H9 (cell line): ENCODE measurements at regions not wholly inside any gene's neighbourhood (a gene's known extent, or its start where the extent isn't known, plus 50 kb on each side); places are given as distances from the start of the nearest gene placed in this dataset.

Source experiments
- DNase-seq: peaks from one replicate; pipeline ENCODE4 v3.0.0-alpha.2; 2017
- H2AFZ ChIP-seq: one replicate; pipeline ENCODE4 v1.6.1; 2013; ENCODE audit warnings: mild to moderate bottlenecking, low read length, control low read depth, moderate library complexity
- H2AK5ac ChIP-seq: 2 replicates; pipeline ENCODE4 v1.6.1; 2013; ENCODE audit warnings: low read length, control low read depth, mixed read lengths; ENCODE audit not compliant: insufficient read length
- H2BK120ac ChIP-seq: one replicate; pipeline ENCODE4 v1.6.1; 2013; ENCODE audit warnings: low read depth, mild to moderate bottlenecking, low read length, control low read depth, inconsistent platforms; ENCODE audit not compliant: poor library complexity, severe bottlenecking
- H2BK12ac ChIP-seq: 2 replicates; pipeline ENCODE4 v1.6.1; 2013; ENCODE audit warnings: low read length, control low read depth, mixed read lengths, low read depth; ENCODE audit not compliant: insufficient read length
- H2BK15ac ChIP-seq: 2 replicates; pipeline ENCODE4 v1.6.1; 2013; ENCODE audit warnings: low read depth, low read length, control low read depth
- H2BK20ac ChIP-seq: one replicate; pipeline ENCODE4 v1.6.1; 2013; ENCODE audit warnings: low read depth, mild to moderate bottlenecking, low read length, control low read depth, inconsistent platforms; ENCODE audit not compliant: poor library complexity, severe bottlenecking
- H2BK5ac ChIP-seq: 2 replicates; pipeline ENCODE4 v1.6.1; 2013; ENCODE audit warnings: low read length, control low read depth, mixed read lengths; ENCODE audit not compliant: insufficient read length
- H3K14ac ChIP-seq: 2 replicates; pipeline ENCODE4 v1.6.1; 2013; ENCODE audit warnings: low read length, control low read depth; ENCODE audit not compliant: insufficient read depth
- H3K18ac ChIP-seq: 2 replicates; pipeline ENCODE4 v1.6.1; 2013; ENCODE audit warnings: low read depth, mild to moderate bottlenecking, mixed read lengths, low read length, control low read depth; ENCODE audit not compliant: insufficient read length
- H3K23ac ChIP-seq: 2 replicates; pipeline ENCODE4 v1.6.1; 2013; ENCODE audit warnings: low read length, control low read depth, mixed read lengths, low read depth; ENCODE audit not compliant: insufficient read length
- H3K23me2 ChIP-seq: 2 replicates; pipeline ENCODE4 v1.6.1; 2013; ENCODE audit warnings: low read depth, mild to moderate bottlenecking, mixed read lengths, low read length, control low read depth; ENCODE audit not compliant: insufficient read length, poor library complexity, severe bottlenecking
- H3K27ac ChIP-seq: 2 replicates; pipeline ENCODE4 v1.5.1; 2013; ENCODE audit warnings: low read length, control low read depth, mixed read lengths, low read depth; ENCODE audit not compliant: insufficient read length
- H3K27me3 ChIP-seq: 2 replicates; pipeline ENCODE4 v1.6.1; 2013; ENCODE audit warnings: low read length, control low read depth, inconsistent platforms; ENCODE audit not compliant: insufficient read depth
- H3K4ac ChIP-seq: 2 replicates; pipeline ENCODE4 v1.6.1; 2013; ENCODE audit warnings: low read depth, mild to moderate bottlenecking, control low read depth, inconsistent platforms, low read length, moderate library complexity
- H3K4me1 ChIP-seq: 2 replicates; pipeline ENCODE4 v1.6.1; 2013; ENCODE audit warnings: low read length, control low read depth, inconsistent platforms; ENCODE audit not compliant: insufficient read depth
- H3K4me2 ChIP-seq: 2 replicates; pipeline ENCODE4 v1.6.1; 2013; ENCODE audit warnings: low read length, control low read depth, mixed read lengths; ENCODE audit not compliant: insufficient read length, insufficient read depth
- H3K56ac ChIP-seq: 2 replicates; pipeline ENCODE4 v1.6.1; 2013; ENCODE audit warnings: low read depth, mild to moderate bottlenecking, mixed read lengths, low read length, control low read depth; ENCODE audit not compliant: insufficient read length
- H3K79me1 ChIP-seq: 2 replicates; pipeline ENCODE4 v1.6.1; 2013; ENCODE audit warnings: low read depth, mild to moderate bottlenecking, moderate library complexity, low read length, control low read depth, inconsistent platforms; ENCODE audit not compliant: insufficient read depth, poor library complexity, severe bottlenecking
- H3K79me2 ChIP-seq: 2 replicates; pipeline ENCODE4 v1.6.1; 2013; ENCODE audit warnings: low read length, control low read depth, inconsistent platforms; ENCODE audit not compliant: insufficient read depth
- H3K9ac ChIP-seq: 2 replicates; pipeline ENCODE4 v1.6.1; 2013; ENCODE audit warnings: low read length, control low read depth, mixed read lengths; ENCODE audit not compliant: insufficient read length; ENCODE audit errors: extremely low read depth
- H3K9me3 ChIP-seq: one replicate; pipeline ENCODE4 v1.6.1; 2013; ENCODE audit warnings: low read depth, low read length, inconsistent platforms; ENCODE audit not compliant: control insufficient read depth
- H3T11ph ChIP-seq: one replicate; pipeline ENCODE4 v1.6.1; 2013; ENCODE audit warnings: mild to moderate bottlenecking, low read length, control low read depth, inconsistent platforms
- H4K20me1 ChIP-seq: one replicate; pipeline ENCODE4 v1.6.1; 2013; ENCODE audit not compliant: control insufficient read depth, insufficient read length, insufficient read depth
- H4K5ac ChIP-seq: 2 replicates; pipeline ENCODE4 v1.6.1; 2013; ENCODE audit warnings: low read depth, mild to moderate bottlenecking, mixed read lengths, low read length, control low read depth; ENCODE audit not compliant: insufficient read length
- H4K8ac ChIP-seq: replicated peaks from 2 replicates; pipeline ENCODE4 v1.6.1; 2013; ENCODE audit warnings: low read length, control low read depth, mixed read lengths, low read depth; ENCODE audit not compliant: insufficient read length
- H4K91ac ChIP-seq: 2 replicates; pipeline ENCODE4 v1.6.1; 2013; ENCODE audit warnings: low read depth, mild to moderate bottlenecking, moderate library complexity, mixed read lengths, low read length, control low read depth; ENCODE audit not compliant: insufficient read length
- H3K27ac Mint-ChIP-seq, 3 experiments: 2 replicates in 2 of 3; 3 replicates in 1 of 3; pipeline ENCODE4 v1.8.0; 2020 to 2021; ENCODE audit warnings: mixed read lengths in 3 of 3, mild to moderate bottlenecking in 1 of 3, moderate library complexity in 1 of 3
- H3K27me3 Mint-ChIP-seq: 2 replicates; pipeline ENCODE4 v1.8.0; 2021; ENCODE audit warnings: low read depth, mild to moderate bottlenecking, moderate library complexity, mixed read lengths
- H3K36me3 Mint-ChIP-seq, 3 experiments: 2 replicates in 2 of 3; 3 replicates in 1 of 3; pipeline ENCODE4 v1.8.0; 2020 to 2021; ENCODE audit warnings: low read depth in 3 of 3, mixed read lengths in 3 of 3; ENCODE audit not compliant: insufficient read depth in 1 of 3
- H3K4me1 Mint-ChIP-seq, 2 experiments: 2 replicates each; pipeline ENCODE4 v1.8.0; 2020; ENCODE audit warnings: mixed read lengths in 2 of 2
- H3K4me3 Mint-ChIP-seq, 2 experiments: 2 replicates in 1 of 2; 3 replicates in 1 of 2; pipeline ENCODE4 v1.8.0; 2020 to 2021; ENCODE audit warnings: mild to moderate bottlenecking in 2 of 2, mixed read lengths in 2 of 2, moderate library complexity in 1 of 2
- H3K9me3 Mint-ChIP-seq, 2 experiments: 2 replicates in 1 of 2; 3 replicates in 1 of 2; pipeline ENCODE4 v1.8.0; 2020; ENCODE audit warnings: mild to moderate bottlenecking in 2 of 2, mixed read lengths in 2 of 2, moderate library complexity in 1 of 2
- CTCF ChIP-seq: fragments of 200-600 bp; sonication (generic); conservative IDR thresholded peaks from 3 replicates; pipeline ENCODE4 v1.8.0; 2021; ENCODE audit warnings: antibody characterized with exemption, mild to moderate bottlenecking
- WGBS: extraction: QIAGEN DNeasy Blood & Tissue Kit; methylation state at CpG from one replicate; pipeline ENCODE4 v1.1.7; 2013; ENCODE audit warnings: missing lambda C conversion rate, low lambda C conversion rate, mixed read lengths; ENCODE audit not compliant: insufficient read length; ENCODE audit errors: extremely low coverage; 5-methylcytosine and 5-hydroxymethylcytosine counted together

- Histone ChIP-seq H3K27ac (no peak overlapping the region), H2BK120ac (no peak overlapping the region), H3K14ac (no peak overlapping the region), H3T11ph (no peak overlapping the region), H3K18ac (no peak overlapping the region), H3K23me2 (no peaks in the 10 kb centered on the region), H2BK5ac (no peak overlapping the region), H3K4me2 (no peak overlapping the region), H3K4ac (no peak overlapping the region), H3K79me2 (no peaks in the 10 kb centered on the region), H2AFZ (no peak overlapping the region), H4K20me1 (no peaks in the 10 kb centered on the region), H3K79me1 (no peaks in the 10 kb centered on the region), H2BK15ac (no peak overlapping the region), H4K91ac (no peak overlapping the region), H3K27me3 (no peaks in the 10 kb centered on the region), H2BK20ac (no peak overlapping the region), H3K56ac (no peak overlapping the region), H3K9ac (no peak overlapping the region), H3K9me3 (no peaks in the 10 kb centered on the region), H2AK5ac (no peak overlapping the region), H3K23ac (no peak overlapping the region), H2BK12ac (no peak overlapping the region), H3K4me1 (no peaks in the 10 kb centered on the region), H4K8ac (no peak overlapping the region), H4K5ac (no peak overlapping the region)
- no peak for DNase-seq
- Mint-ChIP-seq H3K27ac (no peak overlapping the region), H3K36me3 (no peaks in the 10 kb centered on the region), H3K4me3 (no peak overlapping the region), H3K27me3 (peaks cover 7% of the 10 kb centered on the region; the same call in 1 of the 2 replicates), H3K9me3 (peaks cover 3 to 8% of the 10 kb centered on the region in 2 experiments; a peak in 2 of 5 replicates), H3K4me1 (peaks cover 0 to 8% of the 10 kb centered on the region in 2 experiments; a peak in 3 of 4 replicates)
- WGBS = no CpG with 5 or more reads among the region's 4 CpGs
- TF ChIP-seq CTCF = no peak
Measured at GRCh38 chr16:9268446-9268845, 177.0 kb downstream of the HAPSTR1 start.
